GM23338 (cell line): ENCODE measurements at regions not wholly inside any gene's neighbourhood (a gene's known extent, or its start where the extent isn't known, plus 50 kb on each side); places are given as distances from the start of the nearest gene placed in this dataset.

ENCODE experiments used
- ATAC-seq: fragments of 200-7000 bp; cut with Tn5 transposase; 3 replicates; pipeline ENCODE4 v1.9.1; 2020
- DNase-seq: peaks from one replicate; pipeline ENCODE4 v3.0.0-alpha.2; 2015; ENCODE audit warnings: low spot score
- H2AFZ ChIP-seq: fragments of 200-600 bp; sonication (generic); 2 replicates; pipeline ENCODE4 v1.8.0; 2016; ENCODE audit warnings: antibody characterized with exemption, mild to moderate bottlenecking, moderate library complexity
- H3F3A ChIP-seq: fragments of 200-600 bp; sonication (generic); replicated peaks from 2 replicates; pipeline ENCODE4 v1.8.0; 2017; ENCODE audit warnings: antibody characterized with exemption, mixed run types, low read depth
- H3K27ac ChIP-seq: fragments of 200-600 bp; sonication (generic); 2 replicates; pipeline ENCODE4 v1.6.1; 2016; ENCODE audit warnings: low read depth
- H3K27me3 ChIP-seq: fragments of 200-600 bp; sonication (generic); 2 replicates; pipeline ENCODE4 v1.8.0; 2016; ENCODE audit warnings: mild to moderate bottlenecking, mixed run types, moderate library complexity; ENCODE audit not compliant: insufficient read depth
- H3K36me3 ChIP-seq: fragments of 200-600 bp; sonication (generic); 2 replicates; pipeline ENCODE4 v1.8.0; 2016; ENCODE audit warnings: mild to moderate bottlenecking; ENCODE audit not compliant: insufficient read depth
- H3K4me1 ChIP-seq: fragments of 200-600 bp; sonication (generic); 2 replicates; pipeline ENCODE4 v1.8.0; 2016; ENCODE audit warnings: mild to moderate bottlenecking, moderate library complexity; ENCODE audit not compliant: insufficient read depth
- H3K4me2 ChIP-seq: fragments of 200-600 bp; sonication (generic); 2 replicates; pipeline ENCODE4 v1.7.1; 2017; ENCODE audit warnings: mixed run types
- H3K4me3 ChIP-seq: fragments of 200-600 bp; sonication (generic); 2 replicates; pipeline ENCODE4 v1.6.1; 2016; ENCODE audit warnings: mixed run types
- H3K79me2 ChIP-seq: fragments of 200-600 bp; sonication (generic); replicated peaks from 2 replicates; pipeline ENCODE4 v1.8.0; 2017; ENCODE audit warnings: mild to moderate bottlenecking; ENCODE audit not compliant: insufficient read depth
- H3K9me2 ChIP-seq: fragments of 200-600 bp; sonication (generic); 2 replicates; pipeline ENCODE4 v1.8.0; 2017; ENCODE audit not compliant: insufficient read depth
- H4K20me1 ChIP-seq: fragments of 200-600 bp; sonication (generic); replicated peaks from 2 replicates; pipeline ENCODE4 v1.8.0; 2017; ENCODE audit warnings: mild to moderate bottlenecking; ENCODE audit not compliant: insufficient read depth
- H3K27ac Mint-ChIP-seq: 2 replicates; pipeline ENCODE4 v1.8.0; 2020; ENCODE audit warnings: inconsistent platforms, mild to moderate bottlenecking, moderate library complexity, mixed read lengths
- H3K27me3 Mint-ChIP-seq: 3 replicates; pipeline ENCODE4 v1.8.0; 2022; ENCODE audit warnings: low read depth, mild to moderate bottlenecking, moderate library complexity, mixed read lengths, inconsistent platforms; ENCODE audit not compliant: insufficient read depth, poor library complexity
- H3K36me3 Mint-ChIP-seq: 3 replicates; pipeline ENCODE4 v1.8.0; 2021; ENCODE audit warnings: low read depth, mild to moderate bottlenecking, inconsistent platforms, moderate library complexity, mixed read lengths
- H3K4me1 Mint-ChIP-seq: 3 replicates; pipeline ENCODE4 v1.8.0; 2020; ENCODE audit warnings: mild to moderate bottlenecking, inconsistent platforms, mixed read lengths
- H3K4me3 Mint-ChIP-seq: 3 replicates; pipeline ENCODE4 v1.8.0; 2021; ENCODE audit warnings: moderate library complexity, mild to moderate bottlenecking, inconsistent platforms, mixed read lengths
- H3K9me3 Mint-ChIP-seq: 3 replicates; pipeline ENCODE4 v1.8.0; 2020; ENCODE audit warnings: moderate library complexity, mild to moderate bottlenecking, inconsistent platforms, mixed read lengths
- CREB1 ChIP-seq: fragments of 250-450 bp; sonication (Bioruptor Pico); IDR thresholded peaks from 2 replicates; pipeline ENCODE4 v1.5.0; 2020; ENCODE audit warnings: low read depth, mild to moderate bottlenecking, moderate library complexity
- CTCF ChIP-seq, 2 experiments: fragments of 200-600 bp in 1 of 2; sonication (generic) in 1 of 2; conservative IDR thresholded peaks; 2 replicates each; pipeline versions ENCODE4 v1.5.1 to v1.6.1; 2016 to 2017; ENCODE audit warnings: antibody characterized with exemption in 2 of 2, low read depth in 2 of 2, mild to moderate bottlenecking in 2 of 2, moderate library complexity in 1 of 2
- ETS1 ChIP-seq: IDR thresholded peaks from 2 replicates; pipeline ENCODE4 v1.6.1; 2016; ENCODE audit warnings: antibody characterized with exemption
- EZH2 ChIP-seq: fragments of 200-600 bp; sonication (generic); IDR thresholded peaks from one replicate; pipeline ENCODE4 v1.8.0; 2017; ENCODE audit warnings: antibody characterized with exemption, mild to moderate bottlenecking, low read depth; ENCODE audit not compliant: unreplicated experiment
- EZH2phosphoT487 ChIP-seq: fragments of 200-600 bp; sonication (generic); IDR thresholded peaks from one replicate; pipeline ENCODE4 v1.8.1; 2018; ENCODE audit warnings: antibody characterized with exemption; ENCODE audit not compliant: unreplicated experiment
- JUNB ChIP-seq: IDR thresholded peaks from one replicate; pipeline ENCODE4 v1.6.1; 2016; ENCODE audit warnings: antibody characterized with exemption; ENCODE audit not compliant: unreplicated experiment
- NANOG ChIP-seq: IDR thresholded peaks from 2 replicates; pipeline ENCODE4 v1.6.1; 2016; ENCODE audit warnings: antibody characterized with exemption, borderline replicate concordance
- POLR2AphosphoS5 ChIP-seq: IDR thresholded peaks from 2 replicates; pipeline ENCODE4 v1.6.1; 2016; ENCODE audit warnings: antibody characterized with exemption, low read depth
- REST ChIP-seq: IDR thresholded peaks from one replicate; pipeline ENCODE4 v1.6.1; 2018; ENCODE audit warnings: antibody characterized with exemption; ENCODE audit not compliant: unreplicated experiment
- STAT1 ChIP-seq: IDR thresholded peaks from one replicate; pipeline ENCODE4 v1.6.1; 2016; ENCODE audit warnings: antibody characterized with exemption; ENCODE audit not compliant: unreplicated experiment
- ZNF114 ChIP-seq: fragments of 250-450 bp; sonication (Bioruptor Pico); IDR thresholded peaks from 2 replicates; pipeline ENCODE4 v1.5.0; 2020; ENCODE audit warnings: mild to moderate bottlenecking, moderate library complexity
- ZNF331 ChIP-seq: fragments of 250-450 bp; sonication (Bioruptor Pico); IDR thresholded peaks from 2 replicates; pipeline ENCODE4 v1.5.0; 2020; ENCODE audit warnings: low read depth, mild to moderate bottlenecking, moderate library complexity
- ZNF462 ChIP-seq: fragments of 250-450 bp; sonication (Bioruptor Pico); IDR thresholded peaks from 2 replicates; pipeline ENCODE4 v1.5.0; 2020; ENCODE audit warnings: mild to moderate bottlenecking, moderate library complexity

GRCh38 chr6:137733372-137733771 lies 133.7 kb upstream of the TNFAIP3 start:
- H2AFZ ChIP-seq = no peak overlapping the region
- no peaks in the 10 kb centered on the region for H3K36me3 Mint-ChIP-seq
- H3K4me1 Mint-ChIP-seq = no peaks in the 10 kb centered on the region
- H3K9me2 ChIP-seq = no peaks in the 10 kb centered on the region
- H3F3A ChIP-seq = no peaks in the 10 kb centered on the region
- no peaks in the 10 kb centered on the region for H3K27me3 ChIP-seq
- DNase-seq (no peak), ATAC-seq (no peak)
- H3K4me3 ChIP-seq = no peak overlapping the region
- no peaks in the 10 kb centered on the region for H3K27me3 Mint-ChIP-seq
- H3K4me3 Mint-ChIP-seq = no peak overlapping the region
- H3K4me2 ChIP-seq = no peak overlapping the region
- no peaks in the 10 kb centered on the region for H4K20me1 ChIP-seq
- TF ChIP-seq STAT1 (no peak), EZH2 (no peak), REST (no peak), NANOG (no peak), ZNF331 (no peak), CTCF (conservative IDR thresholded peaks at IDR 0.05; ENCODE audit: low read depth in 2 of 2) (no peak), POLR2AphosphoS5 (no peak), CREB1 (CRISPR knock-in tag) (no peak), ZNF114 (CRISPR knock-in tag) (no peak), ETS1 (no peak), EZH2phosphoT487 (no peak), ZNF462 (CRISPR knock-in tag) (no peak), JUNB (no peak)
- H3K9me3 Mint-ChIP-seq = no peaks in the 10 kb centered on the region
- H3K27ac ChIP-seq = no peak overlapping the region
- H3K27ac Mint-ChIP-seq = no peak overlapping the region
- no peaks in the 10 kb centered on the region for H3K4me1 ChIP-seq
- no peaks in the 10 kb centered on the region for H3K36me3 ChIP-seq
- H3K79me2 ChIP-seq = no peaks in the 10 kb centered on the region
